Loucy (cell line): ENCODE measurements at regions not wholly inside any gene's neighbourhood (a gene's known extent, or its start where the extent isn't known, plus 50 kb on each side); places are given as distances from the start of the nearest gene placed in this dataset.

Source experiments
- EZH2phosphoT487 ChIP-seq: fragments of 200-600 bp; IDR thresholded peaks from 2 replicates; pipeline ENCODE4 v1.6.1; 2018; ENCODE audit warnings: antibody characterized with exemption, mild to moderate bottlenecking, moderate library complexity, borderline replicate concordance
- TF ChIP-seq, protein P1 (sequence below): fragments of 200-600 bp; sonication (generic); conservative IDR thresholded peaks from 2 replicates; pipeline ENCODE4 v1.5.1; 2014; ENCODE audit warnings: mild to moderate bottlenecking, antibody characterized with exemption, low read length

DNA sequence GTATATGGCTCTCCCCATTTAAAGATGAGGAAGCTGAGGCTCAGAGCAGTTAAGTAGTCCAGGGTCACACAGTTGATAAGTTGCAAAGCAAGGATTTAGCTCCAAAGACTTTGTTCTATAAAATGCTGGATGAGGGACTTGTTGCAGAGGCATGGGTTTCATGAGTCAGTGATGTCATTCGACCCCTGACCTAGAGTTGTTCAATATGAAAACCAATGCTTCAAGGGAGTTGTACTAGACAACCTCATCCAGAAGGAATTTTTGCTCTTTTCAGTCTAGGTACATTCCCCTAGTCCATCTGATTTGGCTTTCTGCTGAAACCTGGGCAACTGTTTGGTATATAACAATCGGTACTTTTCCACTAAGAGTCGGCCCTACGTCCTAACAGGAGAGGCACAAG is 550.4 kb downstream of the EBF1 start:
- no peak for TF ChIP-seq EZH2phosphoT487
- TF ChIP-seq, protein P1, sequence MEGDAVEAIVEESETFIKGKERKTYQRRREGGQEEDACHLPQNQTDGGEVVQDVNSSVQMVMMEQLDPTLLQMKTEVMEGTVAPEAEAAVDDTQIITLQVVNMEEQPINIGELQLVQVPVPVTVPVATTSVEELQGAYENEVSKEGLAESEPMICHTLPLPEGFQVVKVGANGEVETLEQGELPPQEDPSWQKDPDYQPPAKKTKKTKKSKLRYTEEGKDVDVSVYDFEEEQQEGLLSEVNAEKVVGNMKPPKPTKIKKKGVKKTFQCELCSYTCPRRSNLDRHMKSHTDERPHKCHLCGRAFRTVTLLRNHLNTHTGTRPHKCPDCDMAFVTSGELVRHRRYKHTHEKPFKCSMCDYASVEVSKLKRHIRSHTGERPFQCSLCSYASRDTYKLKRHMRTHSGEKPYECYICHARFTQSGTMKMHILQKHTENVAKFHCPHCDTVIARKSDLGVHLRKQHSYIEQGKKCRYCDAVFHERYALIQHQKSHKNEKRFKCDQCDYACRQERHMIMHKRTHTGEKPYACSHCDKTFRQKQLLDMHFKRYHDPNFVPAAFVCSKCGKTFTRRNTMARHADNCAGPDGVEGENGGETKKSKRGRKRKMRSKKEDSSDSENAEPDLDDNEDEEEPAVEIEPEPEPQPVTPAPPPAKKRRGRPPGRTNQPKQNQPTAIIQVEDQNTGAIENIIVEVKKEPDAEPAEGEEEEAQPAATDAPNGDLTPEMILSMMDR, result no peak
